ENCODE measurements at regions not wholly inside any gene's neighbourhood (a gene's known extent, or its start where the extent isn't known, plus 50 kb on each side); places are given as distances from the start of the nearest gene placed in this dataset.

GRCh38 chr14:51539571-51540037 is 112.1 kb upstream of the FRMD6 start:
- Histone ChIP-seq H3K14ac (ENCODE audit: insufficient read length) (no peak overlapping the region), H3K18ac (ENCODE audit: extremely low read depth, low read length) (no peak overlapping the region), H3K23ac (ENCODE audit: insufficient read length) (no peak overlapping the region), H4K8ac (ENCODE audit: extremely low read depth, insufficient read depth, low read length) (no peak overlapping the region), H2BK20ac (ENCODE audit: low read length) (no peak overlapping the region), H3K23me2 (ENCODE audit: low read depth, low read length) (no peaks in the 10 kb centered on the region; the same call in 1 of the 2 replicates), H4K91ac (replicated peaks; ENCODE audit: insufficient read length, low read length) (no peak overlapping the region), H3K56ac (replicated peaks; ENCODE audit: insufficient read length, low read depth, low read length) (no peak overlapping the region), H2BK120ac (replicated peaks; ENCODE audit: low read depth, low read length) (no peak overlapping the region), H3K9me3 (ENCODE audit: insufficient read depth in 2 of 2, low read depth in 1 of 2, low read length in 1 of 2) (peaks cover 0 to 7% of the 10 kb centered on the region in 2 experiments; a peak in 2 of 4 replicates), H3K27me3 (replicated peaks in 1 of 4; ENCODE audit: control insufficient read depth in 3 of 4, extremely low read depth in 1 of 4, insufficient read depth in 3 of 4, low read length in 3 of 4) (no peaks in the 10 kb centered on the region), H3K79me2 (ENCODE audit: control insufficient read depth in 1 of 2, insufficient read depth in 2 of 2, low read length in 2 of 2) (no peaks in the 10 kb centered on the region), H2BK15ac (ENCODE audit: low read length) (no peak overlapping the region), H2BK12ac (ENCODE audit: low read depth, low read length) (no peak overlapping the region), H2AFZ (ENCODE audit: low read length) (peak overlapping the region; percentile 79; the same call in 1 of the 2 replicates), H3K79me1 (ENCODE audit: low read depth, low read length) (no peaks in the 10 kb centered on the region), H3K4me3 (ENCODE audit: extremely low read depth in 1 of 4, insufficient read depth in 2 of 4, low read depth in 3 of 4, low read length in 4 of 4) (peak overlapping the region in 1 of 4 experiments; percentile 14; a peak in 1 of 8 replicates), H3K9ac (replicated peaks in 1 of 4; ENCODE audit: extremely low read depth in 1 of 4, low read depth in 3 of 4, low read length in 3 of 4) (no peak overlapping the region), H3K4me2 (ENCODE audit: insufficient read depth in 1 of 2, low read depth in 2 of 2, low read length in 2 of 2) (no peak overlapping the region), H3K4me1 (replicated peaks in 1 of 4; ENCODE audit: control insufficient read depth in 3 of 4, insufficient read depth in 4 of 4, low read length in 3 of 4) (peaks cover 0 to 3% (median 0%) of the 10 kb centered on the region in 4 experiments; a peak in 2 of 7 replicates), H3K4ac (replicated peaks; ENCODE audit: insufficient read length, low read depth, low read length) (no peak overlapping the region), H3K36me3 (ENCODE audit: control insufficient read depth in 2 of 4, insufficient read depth in 4 of 4, low read length in 3 of 4) (no peaks in the 10 kb centered on the region), H4K5ac (ENCODE audit: insufficient read length, low read depth, low read length) (no peak overlapping the region), H2BK5ac (ENCODE audit: low read depth, low read length) (no peak overlapping the region), H3K27ac (ENCODE audit: low read depth, low read length) (0 out of 2 replicates have a peak overlapping the region, but pooled peaks have one; percentile 10), H2AK5ac (ENCODE audit: low read depth, low read length) (no peak overlapping the region), H4K20me1 (replicated peaks in 1 of 2; ENCODE audit: control insufficient read depth in 1 of 2, insufficient read depth in 2 of 2, low read length in 2 of 2) (no peaks in the 10 kb centered on the region)
- WGBS, 2 experiments (ENCODE audit: extremely low coverage in 1 of 2, insufficient coverage in 1 of 2, insufficient read length in 1 of 2, insufficient replicate concordance in 2 of 2, low coverage in 1 of 2, low lambda C conversion rate in 2 of 2, missing lambda C conversion rate in 1 of 2): 53% methylated on average over 1 of the region's 1 CpG; no CpG with 5 or more reads in 1 of the 2 experiments
- CTCF ChIA-PET (ENCODE audit: partially characterized antibody): interaction anchor here (0.6 kb wide), 1 partner anchor 8 kb away, joined by 4 read pairs; no protein-coding TSS in a partner anchor
- DNase-seq (ENCODE audit: low read depth in 1 of 2, low spot score in 2 of 2) (peak in 1 of 2 experiments; percentile 51), FAIRE-seq (no peak)
- TF ChIP-seq, protein P1, sequence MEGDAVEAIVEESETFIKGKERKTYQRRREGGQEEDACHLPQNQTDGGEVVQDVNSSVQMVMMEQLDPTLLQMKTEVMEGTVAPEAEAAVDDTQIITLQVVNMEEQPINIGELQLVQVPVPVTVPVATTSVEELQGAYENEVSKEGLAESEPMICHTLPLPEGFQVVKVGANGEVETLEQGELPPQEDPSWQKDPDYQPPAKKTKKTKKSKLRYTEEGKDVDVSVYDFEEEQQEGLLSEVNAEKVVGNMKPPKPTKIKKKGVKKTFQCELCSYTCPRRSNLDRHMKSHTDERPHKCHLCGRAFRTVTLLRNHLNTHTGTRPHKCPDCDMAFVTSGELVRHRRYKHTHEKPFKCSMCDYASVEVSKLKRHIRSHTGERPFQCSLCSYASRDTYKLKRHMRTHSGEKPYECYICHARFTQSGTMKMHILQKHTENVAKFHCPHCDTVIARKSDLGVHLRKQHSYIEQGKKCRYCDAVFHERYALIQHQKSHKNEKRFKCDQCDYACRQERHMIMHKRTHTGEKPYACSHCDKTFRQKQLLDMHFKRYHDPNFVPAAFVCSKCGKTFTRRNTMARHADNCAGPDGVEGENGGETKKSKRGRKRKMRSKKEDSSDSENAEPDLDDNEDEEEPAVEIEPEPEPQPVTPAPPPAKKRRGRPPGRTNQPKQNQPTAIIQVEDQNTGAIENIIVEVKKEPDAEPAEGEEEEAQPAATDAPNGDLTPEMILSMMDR (IDR thresholded peaks at IDR 0.05; ENCODE audit: control extremely low read depth in 1 of 3, insufficient read depth in 1 of 3, low read depth in 1 of 3, low read length in 3 of 3): no peak
- peak; percentile 67; the same call in 1 of the 2 replicates for TF ChIP-seq TEAD4 (IDR thresholded peaks at IDR 0.05; ENCODE audit: low read depth, low read length)
- peak; percentile 35; the same call in 1 of the 2 replicates for TF ChIP-seq SP1 (IDR thresholded peaks at IDR 0.05; ENCODE audit: low read depth, low read length)
- TF ChIP-seq, protein P2, sequence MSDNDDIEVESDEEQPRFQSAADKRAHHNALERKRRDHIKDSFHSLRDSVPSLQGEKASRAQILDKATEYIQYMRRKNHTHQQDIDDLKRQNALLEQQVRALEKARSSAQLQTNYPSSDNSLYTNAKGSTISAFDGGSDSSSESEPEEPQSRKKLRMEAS (IDR thresholded peaks at IDR 0.05): no peak
- TF ChIP-seq FOSL1 (IDR thresholded peaks at IDR 0.05; ENCODE audit: insufficient read depth, low read depth, low read length): no peak
- POLR2A ChIA-PET (ENCODE audit: partially characterized antibody): no interaction called here

All from H1 (cell line).